A549 (cell line): ENCODE measurements at regions not wholly inside any gene's neighbourhood (a gene's known extent, or its start where the extent isn't known, plus 50 kb on each side); places are given as distances from the start of the nearest gene placed in this dataset.

ENCODE experiments used
- ATAC-seq, 2 experiments: fragments of 200-7000 bp in 1 of 2; fragments of >200 bp in 1 of 2; cut with Nextera tagmentation in 1 of 2; cut with Tn5 transposase in 1 of 2; 3 replicates each; pipeline versions ENCODE4 v1.8.0 to v1.9.1; 2018 to 2020; ENCODE audit warnings: mild to moderate bottlenecking in 1 of 2, moderate library complexity in 1 of 2
- CTCF ChIA-PET: fragments of 300-600 bp; sonication (Branson Sonifier 250); formaldehyde crosslinking; extraction: SDS; loops from one replicate; lab custom pipeline; 2021; ENCODE audit warnings: antibody characterized with exemption, inconsistent platforms; lab: Yijun Ruan, JAX
- POLR2A ChIA-PET: fragments of 350-600 bp; formaldehyde crosslinking; extraction: SDS; loops from one replicate; lab custom pipeline; 2021; ENCODE audit warnings: antibody characterized with exemption, inconsistent platforms; lab: Yijun Ruan, JAX
- DNase-seq, 2 experiments: peaks; one replicate each; pipeline versions ENCODE4 v3.0.0 to v3.0.0-alpha.2; 2011 to 2016; ENCODE audit warnings: low read depth in 1 of 2, low spot score in 1 of 2
- FAIRE-seq: peaks from 2 replicates; lab custom pipeline; 2011; peaks lifted over from hg19 to GRCh38; lab: Jason Lieb, UNC
- H3K27ac ChIP-seq, 2 experiments: fragments of >200 bp; sonication (Bioruptor Twin); formaldehyde crosslinking; 3 replicates each; pipeline ENCODE4 v1.5.1; 2016 to 2017
- H3K4me1 ChIP-seq: fragments of >200 bp; sonication (Bioruptor Twin); formaldehyde crosslinking; 3 replicates; pipeline ENCODE4 v1.6.1; 2016
- H3K4me2 ChIP-seq: fragments of >200 bp; sonication (Bioruptor Twin); formaldehyde crosslinking; 3 replicates; pipeline ENCODE4 v1.6.1; 2016
- H3K4me3 ChIP-seq: fragments of >200 bp; sonication (Bioruptor Twin); formaldehyde crosslinking; 3 replicates; pipeline ENCODE4 v1.5.1; 2016
- H3K9me3 ChIP-seq: fragments of >200 bp; sonication (Bioruptor Twin); formaldehyde crosslinking; 3 replicates; pipeline ENCODE4 v1.6.1; 2016
- CBX2 ChIP-seq: fragments of 200-600 bp; sonication (generic); IDR thresholded peaks from 2 replicates; pipeline ENCODE4 v1.6.1; 2016; ENCODE audit warnings: low read depth, mild to moderate bottlenecking, borderline replicate concordance
- FOSB ChIP-seq: fragments of 250-450 bp; sonication (Bioruptor Pico); IDR thresholded peaks from 2 replicates; pipeline ENCODE4 v1.5.0; 2020; ENCODE audit warnings: mild to moderate bottlenecking, moderate library complexity
- NFE2L2 ChIP-seq: fragments of 150-350 bp; conservative IDR thresholded peaks from 2 replicates; pipeline ENCODE4 v1.6.1; 2014; ENCODE audit warnings: low read length
- NR3C1 ChIP-seq: fragments of >200 bp; sonication (Bioruptor Twin); formaldehyde crosslinking; IDR thresholded peaks from 3 replicates; pipeline ENCODE4 v1.6.1; 2017
- small RNA-seq, 6 experiments: library from RNA; depleted of rRNA; stranded (forward); fragments of <200 nt; gene quantifications; one replicate each; pipeline ENCODE3, GENCODE V24; 2012

DNA sequence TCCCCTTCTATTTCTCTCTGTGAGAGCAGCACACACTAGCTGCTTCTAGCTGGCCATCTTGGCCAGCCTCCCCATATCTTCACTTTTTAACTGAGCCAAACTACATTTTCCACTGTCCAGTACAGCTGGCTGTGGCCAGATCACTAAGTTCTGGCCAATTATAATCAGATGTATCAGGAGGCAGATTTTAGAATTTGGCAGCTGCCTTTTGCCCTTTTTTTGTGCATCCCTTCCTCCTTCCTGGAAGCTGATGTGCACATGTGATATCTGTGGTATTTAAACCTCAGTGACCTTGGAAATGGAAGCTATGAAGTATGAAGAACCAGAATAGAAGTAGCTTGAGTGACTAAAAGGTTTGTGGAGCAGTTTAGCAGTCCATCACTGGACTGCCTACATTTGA is 49.8 kb upstream of the ANO6 start:
- CTCF ChIA-PET = interaction anchor here (1.5 to 1.8 kb wide), 2 partner anchors 34 to 223 kb away, joined by 3 to 6 read pairs; no protein-coding TSS in a partner anchor
- Histone ChIP-seq H3K4me1 (no peaks in the 10 kb centered on the region), H3K4me3 (no peak overlapping the region), H3K27ac (no peak overlapping the region), H3K4me2 (no peak overlapping the region)
- no peak for ATAC-seq
- FAIRE-seq = no peak
- POLR2A ChIA-PET = no interaction called here
- TF ChIP-seq NR3C1 (no peak), CBX2 (no peak), FOSB (CRISPR knock-in tag) (no peak), NFE2L2 (no peak)
- TF ChIP-seq, all 56 proteins: peak for 0
- DNase-seq = no peak
- H3K9me3 ChIP-seq = peaks cover 6% of the 10 kb centered on the region; the same call in 1 of the 3 replicates

Small RNAs in the stretch of these regions (small RNA-seq; reads per million reads assigned to genes)
- gene RNA5SP361 = 0 reads per million in 6 experiments
